Stomach (tissue), 8 donors: ENCODE measurements at regions not wholly inside any gene's neighbourhood (a gene's known extent, or its start where the extent isn't known, plus 50 kb on each side); places are given as distances from the start of the nearest gene placed in this dataset.
"Not testable (repeated sequence)": the region's sequence is repeated elsewhere in the genome, so short reads cannot be mapped to it uniquely, and the experiment has no call there.

Experiments
- DNase-seq, 2 donors: peaks; one replicate each; pipeline versions ENCODE4 v3.0.0 to v3.0.0-alpha.2; 2013 to 2019
- H3K27ac ChIP-seq, 5 donors: fragments of 200-600 bp in 4 of 5; sonication (generic) in 4 of 5; one replicate each; pipeline ENCODE4 v1.5.1; 2013 to 2019; ENCODE audit warnings: mild to moderate bottlenecking in 1 of 5, moderate library complexity in 1 of 5
- H3K27me3 ChIP-seq, 3 donors: fragments of 200-600 bp; sonication (generic); one replicate each; pipeline ENCODE4 v1.5.1; 2017 to 2019; ENCODE audit warnings: mixed run types in 1 of 3
- H3K36me3 ChIP-seq, 4 donors: fragments of 200-600 bp; sonication (generic); 1 replicate in 3 of 4; 2 replicates in 1 of 4; pipeline ENCODE4 v1.5.1; 2016 to 2019
- H3K4me1 ChIP-seq, 4 donors: fragments of 200-600 bp; sonication (generic); one replicate each; pipeline ENCODE4 v1.5.1; 2016 to 2019
- H3K4me3 ChIP-seq, 4 donors: fragments of 200-600 bp; sonication (generic) in 3 of 4; one replicate each; pipeline ENCODE4 v1.5.1; 2016 to 2019; ENCODE audit warnings: mild to moderate bottlenecking in 1 of 4
- H3K9me3 ChIP-seq, 4 donors: fragments of 200-600 bp; sonication (generic); one replicate each; pipeline ENCODE4 v1.5.1; 2016 to 2019
- CTCF ChIP-seq, 7 experiments: fragments of 450-650 bp in 4 of 7; fragments of 200-600 bp in 3 of 7; sonication (generic) in 3 of 7; IDR thresholded peaks; one replicate each; pipeline ENCODE4 v1.5.1; 2016 to 2019; ENCODE audit warnings: antibody characterized with exemption in 7 of 7, control low read depth in 2 of 7, mild to moderate bottlenecking in 1 of 7
- EP300 ChIP-seq: sonication (generic); formaldehyde crosslinking; IDR thresholded peaks from one replicate; pipeline ENCODE4 v1.6.1; 2017; ENCODE audit warnings: antibody characterized with exemption
- POLR2A ChIP-seq, 4 donors: fragments of 450-650 bp; IDR thresholded peaks; one replicate each; pipeline ENCODE4 v1.6.1; 2016; ENCODE audit warnings: antibody characterized with exemption in 4 of 4, control low read depth in 2 of 4, mild to moderate bottlenecking in 1 of 4, moderate library complexity in 1 of 4
- POLR2AphosphoS5 ChIP-seq, 3 donors: sonication (generic); formaldehyde crosslinking; IDR thresholded peaks; one replicate each; pipeline ENCODE4 v1.6.1; 2016; ENCODE audit warnings: antibody characterized with exemption in 3 of 3
- WGBS, 5 donors: extraction: QIAGEN DNeasy Blood & Tissue Kit in 3 of 5; methylation state at CpG; one replicate each; pipeline versions ENCODE4 v1.1.5 to v1.1.7; 2013 to 2018; 5-methylcytosine and 5-hydroxymethylcytosine counted together
- intact Hi-C: fragments of 100-400 bp; cut with DNase I; formaldehyde crosslinking; loops from one replicate; pipeline ENCODE4 v1.15.1; 2023; ENCODE audit warnings: low total_unique reads
- donor health status: healthy with polysubstance abuse.
- donor health status: Bipolar disorder and iron deficiency.
- donor health status: healthy.

GRCh38 chr6:163733061-163733460, 318.5 kb downstream of the QKI start:
- TF ChIP-seq EP300 (no peak), POLR2A (IDR thresholded peaks at IDR 0.05) (no peak), POLR2AphosphoS5 (IDR thresholded peaks at IDR 0.05) (no peak), CTCF (IDR thresholded peaks at IDR 0.05) (no peak)
- Histone ChIP-seq H3K27me3 (no peaks in the 10 kb centered on the region), H3K9me3 (no peaks in the 10 kb centered on the region), H3K36me3 (no peaks in the 10 kb centered on the region), H3K4me3 (no peak overlapping the region), H3K27ac (no peak overlapping the region), H3K4me1 (peaks cover 0 to 4% (median 0%) of the 10 kb centered on the region in 4 donors)
- 68 to 76% (median 74%) methylated on average over 2 of the region's 2 CpGs for WGBS, 5 donors
- intact Hi-C loops = no loop called here
- DNase-seq = no peak

- no peak overlapping the region for H3K27ac ChIP-seq
- TF ChIP-seq POLR2A (IDR thresholded peaks at IDR 0.05) (no peak), CTCF (IDR thresholded peaks at IDR 0.05) (no peak), POLR2AphosphoS5 (IDR thresholded peaks at IDR 0.05) (no peak), EP300 (no peak)
Measured at GRCh38 chr6:163732479-163732878, 318.0 kb downstream of the QKI start.

GRCh38 chr6:163732014-163732351, 317.5 kb downstream of the QKI start:
- H3K4me3 ChIP-seq, H3K4me1 ChIP-seq, intact Hi-C loops, H3K27me3 ChIP-seq, DNase-seq, H3K9me3 ChIP-seq, H3K36me3 ChIP-seq, H3K27ac ChIP-seq: not testable (repeated sequence)
- WGBS, 5 donors = 92 to 96% (median 94%) methylated on average over 9 of the region's 9 CpGs

More at GRCh38 chr6:163732479-163732878, 318.0 kb downstream of the QKI start:
- intact Hi-C loops = no loop called here
- H3K9me3 ChIP-seq = no peaks in the 10 kb centered on the region
- H3K27me3 ChIP-seq = no peaks in the 10 kb centered on the region
- 27 to 41% (median 34%) methylated on average over 3 of the region's 3 CpGs for WGBS, 5 donors
- H3K4me3 ChIP-seq = no peak overlapping the region
- DNase-seq = no peak
- H3K36me3 ChIP-seq = no peaks in the 10 kb centered on the region
- peaks cover 0 to 4% (median 0%) of the 10 kb centered on the region in 4 donors for H3K4me1 ChIP-seq

GRCh38 chr6:163731215-163732013, 316.9 kb downstream of the QKI start:
- Histone ChIP-seq H3K36me3 (no peaks in the 10 kb centered on the region), H3K27ac (no peak overlapping the region), H3K9me3 (no peaks in the 10 kb centered on the region), H3K4me3 (no peak overlapping the region), H3K4me1 (peaks cover 0 to 4% (median 0%) of the 10 kb centered on the region in 4 donors), H3K27me3 (no peaks in the 10 kb centered on the region)
- TF ChIP-seq POLR2AphosphoS5 (IDR thresholded peaks at IDR 0.05) (no peak), CTCF (IDR thresholded peaks at IDR 0.05) (no peak), POLR2A (IDR thresholded peaks at IDR 0.05) (no peak), EP300 (no peak)
- intact Hi-C loops = no loop called here
- 84 to 86% (median 84%) methylated on average over 8 to 10 of the region's 10 CpGs for WGBS, 5 donors
- no peak for DNase-seq
